Breast epithelium (tissue), 3 donors: ENCODE measurements at regions not wholly inside any gene's neighbourhood (a gene's known extent, or its start where the extent isn't known, plus 50 kb on each side); places are given as distances from the start of the nearest gene placed in this dataset.

Source experiments
- POLR2AphosphoS5 ChIP-seq, 3 donors: sonication (generic); formaldehyde crosslinking; IDR thresholded peaks; one replicate each; pipeline ENCODE4 v1.6.1; 2017; ENCODE audit warnings: antibody characterized with exemption in 3 of 3
- TF ChIP-seq, protein P1 (sequence below), 3 donors: fragments of 450-650 bp; IDR thresholded peaks; one replicate each; pipeline ENCODE4 v1.5.1; 2016 to 2017; ENCODE audit warnings: antibody characterized with exemption in 3 of 3, mild to moderate bottlenecking in 3 of 3, moderate library complexity in 3 of 3

DNA sequence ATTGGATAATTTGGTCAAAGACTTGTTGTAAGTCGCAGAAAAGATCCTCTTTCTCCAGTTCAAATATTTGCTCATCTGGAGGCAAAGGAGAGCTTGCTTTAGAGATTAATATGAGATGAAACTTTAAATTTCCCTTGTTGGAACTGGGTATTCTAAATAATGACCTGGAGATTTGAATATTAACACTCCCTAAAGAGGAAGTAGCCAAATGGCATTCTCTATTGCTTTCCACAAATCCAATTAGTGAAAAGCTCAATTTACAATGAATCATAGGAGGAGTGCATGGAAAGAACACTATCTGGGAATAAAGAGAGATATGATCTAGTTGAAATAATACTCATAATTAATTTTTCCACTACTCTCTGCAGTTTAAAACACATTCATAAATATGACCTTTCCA lies 641.6 kb upstream of the TENM4 start:
- TF ChIP-seq POLR2AphosphoS5 (IDR thresholded peaks at IDR 0.05) = no peak
- TF ChIP-seq, protein P1, sequence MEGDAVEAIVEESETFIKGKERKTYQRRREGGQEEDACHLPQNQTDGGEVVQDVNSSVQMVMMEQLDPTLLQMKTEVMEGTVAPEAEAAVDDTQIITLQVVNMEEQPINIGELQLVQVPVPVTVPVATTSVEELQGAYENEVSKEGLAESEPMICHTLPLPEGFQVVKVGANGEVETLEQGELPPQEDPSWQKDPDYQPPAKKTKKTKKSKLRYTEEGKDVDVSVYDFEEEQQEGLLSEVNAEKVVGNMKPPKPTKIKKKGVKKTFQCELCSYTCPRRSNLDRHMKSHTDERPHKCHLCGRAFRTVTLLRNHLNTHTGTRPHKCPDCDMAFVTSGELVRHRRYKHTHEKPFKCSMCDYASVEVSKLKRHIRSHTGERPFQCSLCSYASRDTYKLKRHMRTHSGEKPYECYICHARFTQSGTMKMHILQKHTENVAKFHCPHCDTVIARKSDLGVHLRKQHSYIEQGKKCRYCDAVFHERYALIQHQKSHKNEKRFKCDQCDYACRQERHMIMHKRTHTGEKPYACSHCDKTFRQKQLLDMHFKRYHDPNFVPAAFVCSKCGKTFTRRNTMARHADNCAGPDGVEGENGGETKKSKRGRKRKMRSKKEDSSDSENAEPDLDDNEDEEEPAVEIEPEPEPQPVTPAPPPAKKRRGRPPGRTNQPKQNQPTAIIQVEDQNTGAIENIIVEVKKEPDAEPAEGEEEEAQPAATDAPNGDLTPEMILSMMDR (IDR thresholded peaks at IDR 0.05) = no peak
